ENCODE measurements at regions not wholly inside any gene's neighbourhood (a gene's known extent, or its start where the extent isn't known, plus 50 kb on each side); places are given as distances from the start of the nearest gene placed in this dataset.

DNA sequence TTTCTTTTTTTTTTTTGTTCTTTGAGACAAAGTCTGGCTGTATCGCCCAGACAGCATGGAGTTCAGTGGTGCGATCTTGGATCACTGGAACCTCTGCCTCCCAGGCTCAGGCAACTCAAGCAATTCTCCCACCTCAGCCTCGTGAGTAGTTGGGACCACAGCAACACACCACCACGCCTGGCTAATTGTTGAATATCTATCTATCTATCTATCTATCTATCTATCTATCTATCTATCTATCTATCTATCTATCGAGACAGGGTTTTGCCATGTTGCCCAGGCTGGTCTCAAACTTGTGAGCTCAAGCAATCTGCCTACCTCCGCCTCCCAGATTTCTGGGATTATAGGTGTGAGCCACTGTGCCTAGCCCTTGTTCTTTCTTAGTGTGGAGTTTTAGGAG is 143.3 kb upstream of the DPH6 start:
- TF ChIP-seq DPF2 (CRISPR knock-in tag; IDR thresholded peaks at IDR 0.05; ENCODE audit: borderline replicate concordance, low read depth) = no peak
- TF ChIP-seq FOXP1 (IDR thresholded peaks at IDR 0.05) = no peak
- TF ChIP-seq FOXP1 (CRISPR knock-in tag; IDR thresholded peaks at IDR 0.05) = no peak
- TF ChIP-seq MAX (IDR thresholded peaks at IDR 0.05) = no peak
- TF ChIP-seq POLR2AphosphoS5 (IDR thresholded peaks at IDR 0.05; ENCODE audit: low read depth, low read length) = no peak
- no peak for TF ChIP-seq EP300 (IDR thresholded peaks at IDR 0.05; ENCODE audit: low read depth in 2 of 2, low read length in 2 of 2)
- no peak for TF ChIP-seq EP300 (CRISPR knock-in tag; IDR thresholded peaks at IDR 0.05; ENCODE audit: borderline replicate concordance)

All from HepG2 (cell line).